ENCODE measurements at regions not wholly inside any gene's neighbourhood (a gene's known extent, or its start where the extent isn't known, plus 50 kb on each side); places are given as distances from the start of the nearest gene placed in this dataset.
"Not testable (repeated sequence)": the region's sequence is repeated elsewhere in the genome, so short reads cannot be mapped to it uniquely, and the experiment has no call there.

DNA sequence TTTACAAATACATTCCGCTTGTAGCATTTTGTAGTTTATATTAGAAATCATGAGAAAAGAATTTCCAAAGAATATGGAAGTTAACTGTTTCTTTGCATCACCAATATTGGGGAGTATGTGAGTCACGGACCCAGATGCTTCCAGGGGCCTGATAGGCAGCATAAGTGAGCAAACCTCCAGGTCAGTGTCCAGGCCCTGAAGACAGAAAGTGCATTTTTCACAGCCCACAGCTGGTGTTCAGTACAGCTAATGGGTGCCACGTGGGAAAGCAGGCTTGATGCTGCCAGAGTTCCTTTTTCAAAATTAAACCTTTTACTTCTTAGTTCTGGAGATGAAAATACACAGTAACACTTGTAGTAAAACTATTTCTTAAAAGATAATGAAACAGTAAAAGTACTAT is 454.4 kb upstream of the ACTBL2 start:
- DNase-seq (ENCODE audit: insufficient read length, low spot score): no peak
- FAIRE-seq: no peak

DNA sequence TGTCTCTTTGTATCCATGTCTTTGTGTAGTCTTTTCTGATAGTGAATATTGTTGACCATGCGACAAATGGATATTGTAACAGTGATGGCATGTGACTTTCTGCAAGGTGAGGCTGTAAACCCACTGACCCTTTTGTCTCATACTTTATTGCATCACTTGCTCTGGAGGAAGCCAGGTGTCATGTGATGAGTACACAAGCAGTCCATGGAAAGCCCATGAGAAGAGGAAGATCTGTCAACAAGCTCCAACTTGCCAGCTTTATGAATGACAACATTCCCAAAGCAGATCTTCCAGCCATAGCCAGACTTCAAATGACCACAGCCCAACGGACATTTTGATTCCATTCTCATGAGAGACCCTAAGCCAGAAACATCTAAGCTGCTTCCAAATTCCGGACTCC is 450.1 kb upstream of the ACTBL2 start:
- peak; percentile 4 for FAIRE-seq

DNA sequence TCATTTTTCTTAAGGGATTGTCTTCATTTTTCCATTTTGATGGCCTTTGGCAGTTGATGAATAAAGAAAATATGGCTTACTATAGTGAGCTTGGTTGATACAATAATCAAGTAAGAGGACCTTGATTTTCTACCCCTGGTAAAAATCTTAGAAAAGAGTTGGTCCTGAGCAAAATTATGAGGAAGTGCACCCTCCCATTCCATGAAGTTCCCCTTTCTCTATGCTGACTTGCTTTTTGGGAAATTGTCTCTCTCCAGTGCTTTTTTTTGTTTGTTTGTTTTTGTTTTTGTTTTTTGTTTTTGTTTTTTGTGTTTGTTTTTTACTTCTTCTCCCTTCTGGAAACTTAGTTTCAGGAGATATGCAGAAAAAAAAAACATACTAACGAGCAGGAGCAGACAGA is 449.2 kb upstream of the ACTBL2 start:
- DNase-seq (ENCODE audit: insufficient read length, low spot score) (no peak), FAIRE-seq (no peak)

More for the DNA sequence above, 450.1 kb upstream of the ACTBL2 start:
- DNase-seq (ENCODE audit: insufficient read length, low spot score): no peak

DNA sequence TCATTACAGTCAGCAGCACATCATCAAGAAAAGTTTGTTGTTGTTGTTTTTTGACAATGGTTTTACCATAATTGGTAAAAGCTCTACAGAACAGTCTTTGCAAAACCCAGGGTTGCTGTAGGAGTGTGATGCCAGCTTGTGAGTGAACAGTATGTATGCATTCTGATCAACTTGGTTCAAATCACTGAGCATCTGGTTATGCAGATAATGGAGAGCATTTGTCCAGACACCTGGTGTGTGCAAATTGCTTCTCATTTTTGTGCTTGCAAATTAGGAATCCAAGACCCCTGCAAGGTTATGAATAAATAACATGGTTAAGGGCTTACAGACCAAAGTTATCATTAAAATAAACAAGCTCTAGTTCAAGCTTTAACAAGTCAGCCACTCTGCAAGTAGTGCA is 448.7 kb upstream of the ACTBL2 start:
- DNase-seq (ENCODE audit: insufficient read length, low spot score): no peak
- no peak for FAIRE-seq

DNA sequence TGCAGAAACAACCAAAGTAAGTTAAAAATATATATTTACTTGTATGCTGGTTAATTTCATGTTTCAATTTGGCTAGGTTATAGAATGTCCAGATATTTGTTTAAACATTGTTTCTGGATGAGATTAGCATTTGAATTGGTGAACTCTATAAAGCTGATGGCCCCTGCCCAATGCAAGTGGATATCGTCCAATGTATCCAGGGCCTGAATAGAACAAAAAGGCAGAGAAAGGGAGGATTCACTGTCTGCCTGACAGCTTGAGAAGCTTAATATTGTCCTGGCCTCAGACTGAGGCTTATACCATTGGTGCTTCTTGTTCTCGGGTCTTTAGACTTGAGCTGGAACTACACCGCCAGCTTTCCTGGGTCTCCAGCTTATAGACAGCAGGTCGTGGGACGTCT is 446.7 kb upstream of the ACTBL2 start:
- FAIRE-seq (no peak), DNase-seq (ENCODE audit: insufficient read length, low spot score) (no peak)

DNA sequence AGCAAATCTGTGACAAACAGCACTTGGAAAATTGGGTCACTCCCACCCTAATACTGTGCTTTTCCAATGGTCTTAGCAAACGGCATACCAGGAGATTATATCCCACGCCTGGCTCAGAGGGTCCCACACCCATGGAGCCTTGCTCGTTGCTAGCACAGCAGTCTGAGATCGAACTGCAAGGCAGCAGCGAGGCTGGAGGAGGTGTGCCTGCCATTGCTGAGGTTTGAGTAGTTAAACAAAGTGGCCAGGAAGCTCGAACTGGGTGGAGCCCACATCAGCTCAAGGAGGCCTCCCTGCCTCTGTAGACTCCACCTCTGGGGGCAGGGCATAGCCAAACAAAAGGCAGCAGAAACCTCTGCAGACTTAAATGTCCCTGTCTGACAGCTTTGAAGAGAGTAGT is 440.5 kb upstream of the ACTBL2 start:
- DNase-seq (ENCODE audit: insufficient read length, low spot score); FAIRE-seq: not testable (repeated sequence)

DNA sequence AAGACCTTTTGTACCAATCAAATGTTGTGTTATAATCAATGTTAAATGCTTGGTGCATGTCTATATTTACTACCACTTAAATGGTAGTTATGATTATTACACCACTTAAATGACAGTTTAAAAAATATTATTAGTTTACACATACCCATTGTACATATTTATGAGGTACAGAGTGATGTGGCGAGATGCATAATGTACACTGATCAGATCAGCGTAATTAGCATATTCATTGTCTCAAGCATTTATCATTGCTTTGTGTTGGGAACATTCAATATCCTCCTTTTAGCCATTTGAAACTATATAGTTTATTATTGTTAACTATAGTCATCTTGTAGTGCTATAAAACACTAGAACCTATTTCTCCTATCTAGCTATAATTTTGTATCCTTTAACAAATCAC is 434.4 kb upstream of the ACTBL2 start:
- FAIRE-seq: no peak
- DNase-seq (ENCODE audit: insufficient read length, low spot score): no peak

DNA sequence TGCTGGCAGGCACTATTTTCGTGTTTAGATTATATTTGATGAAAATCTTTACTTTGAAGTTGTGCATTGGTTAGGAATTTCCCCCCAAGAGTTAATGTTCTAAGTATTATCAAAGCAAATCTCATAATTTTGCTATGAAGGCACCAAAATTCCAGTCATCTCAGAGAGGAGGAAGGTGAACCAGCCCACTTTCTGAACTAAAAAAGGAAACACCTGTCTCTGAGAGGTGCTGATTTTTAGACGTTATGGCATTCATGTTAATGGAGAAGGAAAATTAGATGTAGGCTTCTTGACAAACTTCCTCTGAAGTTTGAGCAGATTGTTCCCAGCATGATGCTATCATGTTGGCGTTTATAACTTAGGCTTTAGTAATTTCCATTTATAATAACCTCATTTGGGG is 432.9 kb upstream of the ACTBL2 start:
- FAIRE-seq: no peak

DNA sequence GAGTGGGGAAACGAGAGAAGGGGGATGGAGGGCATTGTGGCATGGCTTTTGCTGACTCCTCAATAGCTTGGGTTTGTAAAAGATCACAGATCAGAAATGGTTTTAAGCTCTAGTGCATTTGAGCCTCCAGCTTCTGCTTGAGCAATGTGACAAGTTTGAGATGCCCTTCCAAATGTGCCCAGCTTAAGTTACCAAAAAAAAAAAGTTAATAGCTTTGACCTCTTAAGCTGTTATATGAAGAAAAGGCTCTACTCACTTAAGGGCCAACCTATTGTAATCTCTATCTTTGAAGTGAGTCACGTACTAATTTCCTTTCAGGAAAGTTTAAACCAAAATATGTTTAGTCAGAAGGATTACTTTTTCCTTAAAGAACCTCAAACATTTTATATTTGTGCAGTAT is 428.8 kb upstream of the ACTBL2 start:
- DNase-seq (ENCODE audit: insufficient read length, low spot score): no peak
- no peak for FAIRE-seq

More for the DNA sequence above, 432.9 kb upstream of the ACTBL2 start:
- DNase-seq (ENCODE audit: insufficient read length, low spot score): no peak

DNA sequence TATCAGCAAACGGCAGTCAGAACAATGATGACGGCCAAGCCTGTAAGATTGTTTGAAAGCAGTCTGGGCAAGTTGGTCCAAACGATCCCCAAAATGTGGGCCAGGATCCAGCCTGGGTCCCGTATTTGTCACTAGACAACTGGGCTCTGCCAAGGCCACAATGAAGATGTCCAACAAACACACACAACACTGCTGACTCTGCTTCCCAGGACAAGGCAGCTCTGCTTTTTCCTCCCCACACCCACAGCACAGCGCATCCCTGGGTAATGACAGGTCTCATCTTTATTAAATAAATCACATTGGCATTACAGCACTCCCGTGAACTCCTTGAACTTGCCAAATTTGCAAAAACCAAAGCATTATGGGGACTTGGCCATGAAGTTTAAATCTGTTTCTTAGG is 424.1 kb upstream of the ACTBL2 start:
- DNase-seq (ENCODE audit: insufficient read length, low spot score) (no peak), FAIRE-seq (no peak)

DNA sequence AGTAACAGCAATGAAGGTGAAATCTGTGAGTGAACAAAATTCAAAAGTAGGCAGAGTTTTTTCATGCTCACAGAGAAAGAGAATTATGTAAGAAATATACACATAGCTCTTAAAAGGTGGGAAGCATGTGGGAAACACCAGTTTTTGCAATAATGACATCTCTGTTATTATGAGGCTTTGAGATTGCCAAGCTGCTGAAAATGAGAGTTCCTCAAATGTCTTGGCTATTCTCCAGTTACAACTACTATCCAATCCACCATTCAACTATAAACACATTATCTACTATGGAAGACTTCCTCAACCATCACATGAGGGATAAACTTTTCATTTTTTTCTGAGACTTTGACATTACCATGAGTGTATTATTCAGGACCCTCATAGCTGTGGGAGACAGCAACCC is 420.8 kb upstream of the ACTBL2 start:
- FAIRE-seq: no peak

DNA sequence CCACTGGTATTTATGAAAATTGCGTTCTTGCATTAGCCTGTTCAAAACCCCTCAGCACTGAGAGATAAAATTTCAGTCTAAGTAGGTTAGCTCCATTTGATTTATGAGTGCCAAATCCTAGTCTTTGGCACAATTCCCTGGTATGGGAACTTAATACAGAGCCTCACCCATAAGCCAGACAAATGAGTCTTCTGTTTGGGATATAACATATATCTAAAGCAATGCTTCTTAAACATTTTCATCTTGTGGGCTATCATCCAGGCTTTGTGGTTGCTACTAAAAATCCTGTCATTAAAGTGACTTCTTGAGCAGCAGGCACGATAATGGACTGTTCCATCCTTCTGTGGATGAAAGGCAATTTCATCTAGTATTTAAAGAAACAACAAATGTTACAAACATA is 419.5 kb upstream of the ACTBL2 start:
- no peak for FAIRE-seq

More for the DNA sequence above, 420.8 kb upstream of the ACTBL2 start:
- no peak for DNase-seq (ENCODE audit: insufficient read length, low spot score)

DNA sequence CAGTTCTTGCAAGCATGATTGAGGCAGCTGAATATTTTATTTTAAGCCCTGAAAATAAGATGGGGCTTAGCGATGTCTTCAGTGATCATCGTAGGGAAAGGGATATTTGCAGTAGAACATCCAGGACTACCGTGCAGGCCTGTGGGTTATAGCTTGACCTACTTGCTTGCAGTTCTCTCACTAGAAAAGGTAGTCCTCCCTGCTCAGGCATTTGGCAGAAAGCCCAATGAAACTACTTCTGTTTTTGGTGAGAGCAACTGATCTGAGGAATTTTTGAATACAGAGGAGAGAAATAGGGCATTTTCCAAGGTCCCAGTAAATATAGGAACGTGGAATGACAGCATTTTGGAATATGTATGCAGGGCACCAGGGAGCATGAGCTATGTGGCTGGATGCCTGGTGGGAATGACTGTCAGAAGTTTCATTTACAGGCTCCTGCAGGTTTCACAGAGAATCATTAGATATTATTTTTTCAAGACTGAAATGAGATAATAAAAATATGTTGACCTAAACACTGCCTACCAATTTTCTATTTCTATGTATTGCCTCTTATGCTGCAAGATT is 417.9 kb upstream of the ACTBL2 start:
- no peak for DNase-seq (ENCODE audit: insufficient read length, low spot score)
- FAIRE-seq: no peak

More for the DNA sequence above, 419.5 kb upstream of the ACTBL2 start:
- DNase-seq (ENCODE audit: insufficient read length, low spot score): peak; percentile 14

DNA sequence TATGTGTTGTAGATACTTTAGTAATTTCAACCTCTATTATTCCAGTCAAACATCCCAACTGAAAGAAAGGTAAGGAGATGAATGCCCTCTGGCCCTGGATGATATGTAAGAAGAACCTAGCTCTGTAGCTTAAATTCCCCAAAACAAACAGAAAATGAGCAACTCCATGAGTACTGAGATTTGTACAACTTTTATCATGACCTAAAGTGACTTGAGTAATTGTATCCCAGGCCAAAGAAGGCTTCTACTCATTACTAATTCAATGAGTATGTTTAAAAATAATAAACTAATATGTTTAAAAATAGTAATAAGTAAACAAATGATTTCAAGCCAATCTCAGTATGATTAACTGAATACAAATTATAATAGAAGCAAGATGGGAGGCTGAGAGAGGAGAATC is 414.0 kb upstream of the ACTBL2 start:
- no peak for FAIRE-seq
- no peak for DNase-seq (ENCODE audit: insufficient read length, low spot score)

DNA sequence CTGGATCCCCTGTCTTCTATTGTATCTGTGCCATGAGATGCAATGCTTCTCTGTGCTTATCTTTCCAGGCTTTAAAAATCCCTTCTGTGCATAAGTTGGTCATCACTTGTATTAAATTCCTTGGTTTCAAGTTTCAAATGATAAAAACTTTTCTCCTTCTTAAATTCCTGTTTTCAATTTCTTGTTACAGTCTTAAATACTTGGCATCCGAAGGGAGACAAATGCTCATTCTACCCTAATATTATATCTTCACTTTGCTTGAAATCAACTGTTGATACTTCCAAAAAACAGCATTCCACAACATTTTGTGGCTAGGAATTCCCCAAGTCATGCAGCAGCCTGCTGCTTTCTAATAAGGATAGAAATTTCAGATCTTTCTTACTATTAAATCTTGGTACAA is 413.2 kb upstream of the ACTBL2 start:
- DNase-seq (ENCODE audit: insufficient read length, low spot score) (no peak), FAIRE-seq (no peak)

DNA sequence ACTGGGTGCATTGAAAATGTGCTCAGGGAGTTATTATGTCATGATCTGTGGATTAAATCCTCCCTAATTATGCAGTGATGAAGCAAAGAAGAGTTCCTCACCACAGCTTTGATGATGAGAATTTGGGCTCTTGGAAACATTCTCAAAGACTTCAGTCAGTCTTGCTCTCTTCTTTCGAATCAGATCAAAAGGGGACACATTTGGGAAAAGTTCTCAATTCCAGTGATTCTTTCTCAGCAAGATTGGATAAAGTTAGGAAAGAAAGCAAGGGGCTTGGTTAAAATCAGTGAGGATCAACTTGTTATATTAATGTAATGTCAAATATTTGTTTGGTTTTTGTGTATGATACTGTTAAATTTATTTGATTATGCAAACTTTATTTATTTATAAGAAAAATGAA is 411.3 kb upstream of the ACTBL2 start:
- FAIRE-seq (no peak), DNase-seq (ENCODE audit: insufficient read length, low spot score) (no peak)

DNA sequence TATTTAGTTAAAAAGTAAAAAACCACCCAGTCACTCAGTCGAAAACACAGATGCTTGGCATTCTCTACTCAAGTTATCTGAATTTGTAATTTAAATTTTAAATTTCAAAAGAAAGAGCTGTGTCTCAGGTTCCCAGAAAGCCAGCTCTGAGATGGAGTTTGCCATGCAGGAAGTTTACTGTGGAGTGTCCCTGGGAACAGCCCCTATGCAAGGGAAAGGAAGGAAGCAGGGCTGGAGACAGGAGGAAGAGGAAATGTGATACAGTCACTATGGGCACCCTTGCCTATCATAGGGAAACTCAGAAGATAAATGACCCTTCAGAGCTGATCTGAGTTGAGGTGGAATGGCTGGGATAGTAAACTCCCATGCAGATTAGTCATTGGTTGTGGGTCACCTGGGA is 408.8 kb upstream of the ACTBL2 start:
- DNase-seq (ENCODE audit: insufficient read length, low spot score): no peak

DNA sequence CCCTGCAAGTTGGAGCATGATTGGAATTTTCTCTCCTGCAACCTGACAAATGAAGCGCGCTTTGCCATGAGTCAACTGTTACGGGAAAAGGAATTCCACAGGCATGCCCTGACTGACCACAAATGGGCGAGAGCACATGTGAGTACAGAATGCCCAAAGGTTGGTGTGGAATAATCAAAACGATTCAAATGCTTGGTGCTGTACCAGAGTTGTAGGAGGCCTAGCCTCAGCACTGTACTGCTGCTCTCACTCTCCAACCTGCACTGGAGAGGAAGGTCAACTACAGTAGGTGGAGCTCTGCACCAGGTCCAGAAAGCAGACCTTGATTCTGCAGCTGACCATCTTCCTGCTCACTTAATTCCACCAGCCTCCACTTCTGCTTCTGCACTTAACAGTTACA is 406.9 kb upstream of the ACTBL2 start:
- FAIRE-seq (peak; percentile 99), DNase-seq (ENCODE audit: insufficient read length, low spot score) (peak; percentile 72)

More for the DNA sequence above, 408.8 kb upstream of the ACTBL2 start:
- FAIRE-seq: no peak

DNA sequence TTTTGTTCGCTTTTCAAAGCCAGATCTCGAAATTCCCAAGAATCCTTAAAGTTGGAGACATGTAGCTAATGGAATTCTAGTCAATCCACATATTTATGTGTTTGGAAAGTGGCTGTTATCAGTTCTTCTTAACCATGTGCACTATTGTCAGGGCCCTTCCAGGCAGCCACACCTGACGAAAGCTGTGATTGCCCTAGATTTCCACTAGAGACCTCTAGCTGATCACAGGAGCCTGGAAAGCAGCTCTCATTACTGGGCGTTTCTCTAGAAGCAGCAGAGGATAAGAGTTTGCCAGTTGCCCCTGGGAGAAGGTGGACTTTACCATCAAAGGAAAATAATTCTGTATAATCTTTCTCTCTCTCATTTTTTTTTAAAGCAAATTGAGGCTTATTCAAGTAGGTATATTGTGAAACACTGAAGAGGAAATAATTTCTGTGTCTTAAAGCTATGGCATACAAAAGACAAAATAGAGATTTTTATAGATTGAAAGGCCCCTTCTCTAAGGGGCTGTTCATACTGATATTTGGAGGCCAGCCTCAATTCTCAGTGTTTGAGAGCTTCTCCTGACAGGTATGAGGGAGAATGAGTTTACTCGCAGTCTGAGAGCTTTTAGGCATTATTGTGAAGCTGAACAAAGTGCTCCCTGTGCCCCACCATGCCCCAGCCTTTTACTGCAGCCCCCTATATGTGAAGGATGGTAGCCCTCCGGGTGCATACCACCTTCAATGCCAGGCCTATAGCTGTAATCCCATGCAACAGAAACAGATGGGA is 405.4 kb upstream of the ACTBL2 start:
- FAIRE-seq (no peak), DNase-seq (ENCODE audit: insufficient read length, low spot score) (peak; percentile 48)

DNA sequence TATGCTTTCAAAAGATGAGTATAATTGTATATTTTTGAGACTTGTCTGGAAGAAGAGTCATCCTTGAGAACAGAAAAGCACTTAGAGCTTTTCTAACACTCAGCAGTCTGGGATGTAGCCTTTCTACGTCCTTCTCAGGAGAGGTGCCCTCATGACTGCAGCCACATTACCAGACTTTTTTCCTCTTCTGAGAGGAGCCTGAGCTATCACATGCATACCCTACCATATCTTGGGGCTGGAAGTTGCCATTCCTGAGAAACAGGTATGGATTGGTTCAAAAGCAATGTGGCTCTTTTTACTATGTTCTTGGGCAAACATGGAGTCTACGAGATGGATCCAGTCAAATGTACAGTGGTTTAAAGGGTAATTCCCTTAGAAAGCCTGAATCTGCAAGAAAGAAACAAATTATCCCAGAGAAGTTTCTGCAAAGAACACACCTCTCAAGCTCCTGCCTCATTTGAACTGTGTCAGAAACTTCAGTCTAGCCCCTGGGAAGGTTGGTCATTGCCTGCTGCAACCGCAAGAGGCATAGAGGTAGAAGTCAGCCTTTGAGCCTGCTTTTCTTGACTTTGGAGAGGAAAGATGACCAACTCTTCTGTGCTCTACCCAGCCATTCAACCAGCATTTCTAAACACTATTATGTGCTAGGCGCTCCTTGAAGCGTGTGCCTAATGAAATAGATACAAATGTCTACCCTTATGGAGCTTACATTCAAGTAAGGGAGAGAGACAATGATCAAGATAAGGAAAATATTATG is 401.9 kb upstream of the ACTBL2 start:
- no peak for FAIRE-seq
- no peak for DNase-seq (ENCODE audit: insufficient read length, low spot score)

DNA sequence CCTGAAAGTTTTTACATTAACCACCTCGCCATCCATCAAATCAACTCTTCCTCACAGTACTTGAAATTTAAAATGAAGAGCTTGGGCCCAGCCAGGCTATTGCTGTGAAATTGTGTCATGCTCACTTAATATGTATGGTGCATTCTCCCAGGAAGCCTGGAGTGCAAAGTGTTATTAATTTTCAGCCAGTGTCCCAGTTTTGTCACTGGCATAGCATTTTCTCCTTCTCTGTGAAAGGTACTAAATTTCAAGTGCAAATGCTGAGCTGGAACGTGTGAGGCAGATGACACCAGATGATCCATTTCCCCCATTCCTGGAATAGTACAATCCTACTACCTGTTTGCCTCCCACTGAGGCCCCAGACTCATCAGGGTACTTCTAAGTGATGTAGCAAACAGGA is 397.6 kb upstream of the ACTBL2 start:
- FAIRE-seq (no peak), DNase-seq (ENCODE audit: insufficient read length, low spot score) (no peak)

DNA sequence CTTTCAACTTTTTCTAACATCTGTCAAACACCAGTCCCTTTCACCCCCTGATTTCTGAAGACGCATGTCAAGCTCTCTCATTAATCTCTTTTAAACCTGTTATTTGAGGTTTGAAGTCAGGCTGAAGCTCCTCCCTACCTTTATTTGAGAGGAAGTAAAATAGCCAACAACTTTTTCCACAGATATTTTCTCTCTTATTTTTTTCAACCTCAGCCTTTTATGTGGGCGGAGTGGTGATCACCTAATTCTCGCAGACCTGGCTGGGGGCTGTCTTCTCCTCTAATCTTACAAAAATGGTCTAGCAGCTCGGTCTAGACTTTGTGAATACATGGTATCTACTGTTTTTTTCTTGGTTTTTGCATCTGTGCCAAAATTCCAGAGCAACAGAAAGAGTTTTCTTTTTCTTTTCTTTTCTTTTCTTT is 395.7 kb upstream of the ACTBL2 start:
- no peak for DNase-seq (ENCODE audit: insufficient read length, low spot score)
- FAIRE-seq: no peak
